MM.1S (cell line): ENCODE measurements at regions not wholly inside any gene's neighbourhood (a gene's known extent, or its start where the extent isn't known, plus 50 kb on each side); places are given as distances from the start of the nearest gene placed in this dataset.

ENCODE experiments used
- DNase-seq: peaks from one replicate; pipeline ENCODE4 v3.0.0-alpha.2; 2015
- H2AFZ ChIP-seq: fragments of 300-600 bp; sonication (generic); 2 replicates; pipeline ENCODE4 v1.6.0; 2016; ENCODE audit warnings: antibody characterized with exemption, low read length
- H3F3A ChIP-seq: fragments of 300-600 bp; sonication (generic); 2 replicates; pipeline ENCODE4 v1.6.1; 2016; ENCODE audit warnings: mild to moderate bottlenecking, antibody characterized with exemption, low read length, moderate library complexity, mixed read lengths; ENCODE audit not compliant: insufficient read depth
- H3K27ac ChIP-seq: fragments of 300-600 bp; sonication (generic); 2 replicates; pipeline ENCODE4 v1.5.1; 2016; ENCODE audit warnings: mild to moderate bottlenecking, low read length
- H3K27me3 ChIP-seq: fragments of 300-600 bp; sonication (generic); replicated peaks from 2 replicates; pipeline ENCODE4 v1.6.0; 2016; ENCODE audit warnings: low read length; ENCODE audit not compliant: insufficient read depth
- H3K36me3 ChIP-seq: fragments of 300-600 bp; sonication (generic); replicated peaks from 2 replicates; pipeline ENCODE4 v1.6.1; 2016; ENCODE audit warnings: mild to moderate bottlenecking, low read length, mixed read lengths; ENCODE audit not compliant: insufficient read depth
- H3K4me1 ChIP-seq: fragments of 300-600 bp; sonication (generic); 2 replicates; pipeline ENCODE4 v1.6.1; 2016; ENCODE audit warnings: low read length, mixed read lengths
- H3K4me2 ChIP-seq: fragments of 300-600 bp; sonication (generic); 2 replicates; pipeline ENCODE4 v1.6.0; 2016; ENCODE audit warnings: low read depth, low read length
- H3K4me3 ChIP-seq: fragments of 300-600 bp; sonication (generic); 2 replicates; pipeline ENCODE4 v1.5.1; 2016; ENCODE audit warnings: low read length, mixed read lengths
- H3K79me2 ChIP-seq: fragments of 300-600 bp; sonication (generic); 2 replicates; pipeline ENCODE4 v1.6.1; 2016; ENCODE audit warnings: mixed run types, low read length, mixed read lengths
- H3K9ac ChIP-seq: fragments of 300-600 bp; sonication (generic); 2 replicates; pipeline ENCODE4 v1.6.1; 2016; ENCODE audit warnings: low read length, mixed read lengths
- H3K9me2 ChIP-seq: fragments of 300-600 bp; sonication (generic); replicated peaks from 2 replicates; pipeline ENCODE4 v1.6.1; 2016; ENCODE audit warnings: mild to moderate bottlenecking, low read length, mixed read lengths; ENCODE audit not compliant: insufficient read depth
- H3K9me3 ChIP-seq: fragments of 300-600 bp; sonication (generic); replicated peaks from 2 replicates; pipeline ENCODE4 v1.6.1; 2016; ENCODE audit warnings: mild to moderate bottlenecking, low read length, mixed read lengths; ENCODE audit not compliant: insufficient read depth
- H4K20me1 ChIP-seq: fragments of 300-600 bp; sonication (generic); 2 replicates; pipeline ENCODE4 v1.6.1; 2016; ENCODE audit warnings: mild to moderate bottlenecking, low read length, moderate library complexity, mixed read lengths; ENCODE audit not compliant: insufficient read depth
- EZH2 ChIP-seq: fragments of 300-600 bp; sonication (generic); optimal IDR thresholded peaks from 2 replicates; pipeline ENCODE3; 2017; ENCODE audit warnings: low read depth, mild to moderate bottlenecking, antibody characterized with exemption, low read length, mixed read lengths
- EZH2phosphoT487 ChIP-seq: fragments of 300-600 bp; sonication (generic); IDR thresholded peaks from 2 replicates; pipeline ENCODE4 v1.6.1; 2018; ENCODE audit warnings: antibody characterized with exemption, low read length
- TF ChIP-seq, protein P1 (sequence below): fragments of 300-600 bp; sonication (generic); IDR thresholded peaks from 2 replicates; pipeline ENCODE4 v1.5.1; 2016; ENCODE audit warnings: antibody characterized with exemption, low read length, mixed read lengths

DNA sequence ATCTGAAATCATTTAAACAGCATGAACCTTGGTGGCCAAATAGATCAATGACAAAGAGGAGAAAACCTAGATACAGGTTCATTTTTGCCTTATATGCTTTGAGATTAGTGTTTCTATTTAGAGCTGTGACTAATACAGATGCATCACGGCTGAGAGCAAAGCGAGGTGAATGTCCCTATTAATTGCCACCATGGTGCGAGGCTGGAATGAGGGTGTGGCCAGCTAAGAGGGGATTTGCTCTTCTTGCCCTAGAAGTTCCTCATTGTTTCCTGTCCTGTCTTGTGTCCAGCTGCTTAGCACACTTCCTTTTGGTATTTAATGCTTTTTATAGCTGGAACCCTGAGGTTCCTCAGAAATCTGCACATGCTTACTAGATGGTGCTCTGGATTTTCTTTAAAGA lies 339.1 kb upstream of the RGMA start:
- H2AFZ ChIP-seq = no peak overlapping the region
- H3K36me3 ChIP-seq = no peaks in the 10 kb centered on the region
- no peak overlapping the region for H3K4me3 ChIP-seq
- H3K4me1 ChIP-seq = no peaks in the 10 kb centered on the region
- no peaks in the 10 kb centered on the region for H3K9me2 ChIP-seq
- H3K79me2 ChIP-seq = no peaks in the 10 kb centered on the region
- no peak overlapping the region for H3K4me2 ChIP-seq
- H3K9me3 ChIP-seq = no peaks in the 10 kb centered on the region
- H3K27ac ChIP-seq = no peak overlapping the region
- DNase-seq = no peak
- no peak for TF ChIP-seq EZH2phosphoT487
- TF ChIP-seq, protein P1, sequence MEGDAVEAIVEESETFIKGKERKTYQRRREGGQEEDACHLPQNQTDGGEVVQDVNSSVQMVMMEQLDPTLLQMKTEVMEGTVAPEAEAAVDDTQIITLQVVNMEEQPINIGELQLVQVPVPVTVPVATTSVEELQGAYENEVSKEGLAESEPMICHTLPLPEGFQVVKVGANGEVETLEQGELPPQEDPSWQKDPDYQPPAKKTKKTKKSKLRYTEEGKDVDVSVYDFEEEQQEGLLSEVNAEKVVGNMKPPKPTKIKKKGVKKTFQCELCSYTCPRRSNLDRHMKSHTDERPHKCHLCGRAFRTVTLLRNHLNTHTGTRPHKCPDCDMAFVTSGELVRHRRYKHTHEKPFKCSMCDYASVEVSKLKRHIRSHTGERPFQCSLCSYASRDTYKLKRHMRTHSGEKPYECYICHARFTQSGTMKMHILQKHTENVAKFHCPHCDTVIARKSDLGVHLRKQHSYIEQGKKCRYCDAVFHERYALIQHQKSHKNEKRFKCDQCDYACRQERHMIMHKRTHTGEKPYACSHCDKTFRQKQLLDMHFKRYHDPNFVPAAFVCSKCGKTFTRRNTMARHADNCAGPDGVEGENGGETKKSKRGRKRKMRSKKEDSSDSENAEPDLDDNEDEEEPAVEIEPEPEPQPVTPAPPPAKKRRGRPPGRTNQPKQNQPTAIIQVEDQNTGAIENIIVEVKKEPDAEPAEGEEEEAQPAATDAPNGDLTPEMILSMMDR = no peak
- no peak for TF ChIP-seq EZH2
- H3F3A ChIP-seq = no peaks in the 10 kb centered on the region
- no peaks in the 10 kb centered on the region for H3K27me3 ChIP-seq
- H4K20me1 ChIP-seq = no peaks in the 10 kb centered on the region
- no peak overlapping the region for H3K9ac ChIP-seq

DNA sequence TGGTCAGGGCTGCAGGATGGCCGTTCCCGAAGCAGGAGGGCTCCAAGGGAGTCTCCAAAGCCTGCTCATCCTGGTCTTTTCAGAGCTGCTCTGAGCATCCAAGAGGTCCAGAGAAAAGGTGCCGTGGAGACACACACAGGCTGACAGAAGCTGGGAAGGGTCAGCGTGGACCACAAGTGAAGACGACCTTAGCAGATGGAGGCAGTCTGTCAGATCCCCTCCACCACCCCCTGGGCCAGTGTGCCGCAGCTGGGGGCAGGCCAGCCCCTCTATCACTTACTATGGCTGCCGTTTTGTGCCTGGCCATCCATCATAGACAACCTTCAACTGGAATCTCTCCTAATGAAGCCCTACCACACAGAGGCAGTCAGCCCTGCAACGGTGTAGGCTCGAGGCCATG lies 335.1 kb upstream of the RGMA start:
- Histone ChIP-seq H3K4me2 (no peak overlapping the region), H3F3A (no peaks in the 10 kb centered on the region), H2AFZ (no peak overlapping the region), H3K36me3 (no peaks in the 10 kb centered on the region), H3K4me1 (no peaks in the 10 kb centered on the region), H3K27me3 (no peaks in the 10 kb centered on the region), H3K79me2 (no peaks in the 10 kb centered on the region), H3K9ac (no peak overlapping the region), H4K20me1 (no peaks in the 10 kb centered on the region), H3K9me2 (no peaks in the 10 kb centered on the region), H3K27ac (no peak overlapping the region), H3K4me3 (no peak overlapping the region), H3K9me3 (no peaks in the 10 kb centered on the region)
- DNase-seq = no peak
- TF ChIP-seq, protein P1 = no peak
- TF ChIP-seq EZH2phosphoT487 (no peak), EZH2 (no peak)

DNA sequence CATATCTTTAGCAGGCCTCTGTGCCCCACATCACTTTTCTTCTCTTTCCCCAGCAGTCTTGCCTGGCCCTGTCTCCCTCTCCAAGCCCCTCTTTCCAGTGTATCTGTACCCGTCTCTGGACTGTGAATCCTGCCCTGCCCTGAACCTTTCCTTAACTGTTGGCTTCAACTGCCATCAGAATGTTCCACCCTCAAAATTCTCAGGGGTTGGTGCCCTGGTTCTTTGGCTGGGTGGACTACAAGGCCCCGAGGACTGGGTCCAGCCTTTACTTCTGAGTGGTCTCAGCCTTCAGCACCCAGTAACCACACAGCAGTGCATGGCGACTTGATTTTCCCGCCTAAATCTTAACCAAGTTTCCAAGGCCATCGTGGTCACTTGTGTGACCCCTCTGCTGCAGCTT lies 333.5 kb upstream of the RGMA start:
- no peak overlapping the region for H3K4me2 ChIP-seq
- no peaks in the 10 kb centered on the region for H3K27me3 ChIP-seq
- H3K4me1 ChIP-seq = no peaks in the 10 kb centered on the region
- no peaks in the 10 kb centered on the region for H3F3A ChIP-seq
- H3K9me2 ChIP-seq = no peaks in the 10 kb centered on the region
- no peak overlapping the region for H2AFZ ChIP-seq
- no peaks in the 10 kb centered on the region for H3K36me3 ChIP-seq
- H3K27ac ChIP-seq = no peak overlapping the region
- H4K20me1 ChIP-seq = no peaks in the 10 kb centered on the region
- H3K9ac ChIP-seq = no peak overlapping the region
- no peaks in the 10 kb centered on the region for H3K9me3 ChIP-seq
- no peak for DNase-seq
- TF ChIP-seq EZH2 (no peak), EZH2phosphoT487 (no peak)
- TF ChIP-seq, protein P1 = no peak
- no peaks in the 10 kb centered on the region for H3K79me2 ChIP-seq
- H3K4me3 ChIP-seq = no peak overlapping the region
